IMR-90 (cell line): ENCODE measurements at regions not wholly inside any gene's neighbourhood (a gene's known extent, or its start where the extent isn't known, plus 50 kb on each side); places are given as distances from the start of the nearest gene placed in this dataset.
"Not testable (repeated sequence)": the region's sequence is repeated elsewhere in the genome, so short reads cannot be mapped to it uniquely, and the experiment has no call there.

Experiments
- ATAC-seq: fragments of 200-7000 bp; cut with Tn5 transposase; 2 replicates; pipeline ENCODE4 v1.9.1; 2020; ENCODE audit warnings: low read depth, mild to moderate bottlenecking, moderate library complexity
- BruUV-seq: library from RNA; stranded (reverse); fragments of 400-500 nt; replicated peaks from 2 replicates; lab custom pipeline; 2021; lab: Mats Ljungman, UMichigan
- CTCF ChIA-PET: fragments of 300-600 bp; formaldehyde crosslinking; extraction: SDS; loops from one replicate; lab custom pipeline; 2021; ENCODE audit warnings: antibody characterized with exemption; lab: Yijun Ruan, JAX
- POLR2A ChIA-PET: fragments of 300-600 bp; sonication (Branson Sonifier 250); formaldehyde crosslinking; loops from one replicate; lab custom pipeline; 2022; ENCODE audit warnings: antibody characterized with exemption; ENCODE audit not compliant: unreplicated experiment; lab: Charles Lee
- DNase-seq: peaks from one replicate; pipeline ENCODE4 v3.0.0; 2013
- H2AFZ ChIP-seq: replicated peaks from 2 replicates; pipeline ENCODE3; 2013; ENCODE audit warnings: low read length, mild to moderate bottlenecking; ENCODE audit not compliant: poor library complexity
- H2AK5ac ChIP-seq: 2 replicates; pipeline ENCODE4 v1.6.1; 2013; ENCODE audit warnings: low read depth, low read length, inconsistent platforms
- H2AK9ac ChIP-seq: replicated peaks from 2 replicates; pipeline ENCODE3; 2013; ENCODE audit warnings: mild to moderate bottlenecking, low read depth, low read length, moderate library complexity; ENCODE audit not compliant: poor library complexity
- H2BK120ac ChIP-seq: 2 replicates; pipeline ENCODE4 v1.6.1; 2013; ENCODE audit warnings: low read depth, low read length, inconsistent platforms
- H2BK15ac ChIP-seq: 3 replicates; pipeline ENCODE4 v1.6.1; 2013; ENCODE audit warnings: low read depth, low read length, inconsistent platforms
- H2BK20ac ChIP-seq: 2 replicates; pipeline ENCODE4 v1.6.1; 2013; ENCODE audit warnings: low read depth, mild to moderate bottlenecking, inconsistent platforms, low read length, moderate library complexity
- H2BK5ac ChIP-seq: 2 replicates; pipeline ENCODE4 v1.6.1; 2013; ENCODE audit warnings: mild to moderate bottlenecking, low read depth, low read length, inconsistent platforms; ENCODE audit not compliant: poor library complexity, severe bottlenecking
- H3K14ac ChIP-seq: replicated peaks from 2 replicates; pipeline ENCODE4 v1.6.1; 2013; ENCODE audit warnings: low read depth, low read length, inconsistent platforms
- H3K18ac ChIP-seq: 2 replicates; pipeline ENCODE4 v1.6.1; 2013; ENCODE audit warnings: low read depth, low read length, control low read depth
- H3K23ac ChIP-seq: 2 replicates; pipeline ENCODE4 v1.6.1; 2013; ENCODE audit warnings: low read depth, low read length, inconsistent platforms
- H3K27ac ChIP-seq: 2 replicates; pipeline ENCODE4 v1.5.1; 2013; ENCODE audit warnings: mild to moderate bottlenecking, control low read depth, low read length; ENCODE audit not compliant: insufficient read depth
- H3K27me3 ChIP-seq: 2 replicates; pipeline ENCODE4 v1.6.1; 2013; ENCODE audit warnings: low read length; ENCODE audit not compliant: control insufficient read depth, insufficient read depth
- H3K36me3 ChIP-seq: 2 replicates; pipeline ENCODE4 v1.6.1; 2013; ENCODE audit warnings: low read length, mixed read lengths; ENCODE audit not compliant: control insufficient read depth, insufficient read depth
- H3K4ac ChIP-seq: 2 replicates; pipeline ENCODE4 v1.6.1; 2013; ENCODE audit warnings: low read depth, low read length, inconsistent platforms
- H3K4me1 ChIP-seq: 2 replicates; pipeline ENCODE4 v1.6.1; 2013; ENCODE audit warnings: low read length, mixed read lengths; ENCODE audit not compliant: control insufficient read depth, insufficient read depth
- H3K4me2 ChIP-seq: 2 replicates; pipeline ENCODE4 v1.6.1; 2013; ENCODE audit warnings: low read depth, mild to moderate bottlenecking, control low read depth, low read length, moderate library complexity
- H3K4me3 ChIP-seq: 2 replicates; pipeline ENCODE4 v1.5.1; 2013; ENCODE audit warnings: low read depth, mild to moderate bottlenecking, control low read depth, low read length, moderate library complexity; ENCODE audit not compliant: insufficient read depth
- H3K56ac ChIP-seq: 2 replicates; pipeline ENCODE4 v1.6.1; 2013; ENCODE audit warnings: low read length, inconsistent platforms; ENCODE audit not compliant: insufficient read depth; ENCODE audit errors: extremely low read depth
- H3K79me1 ChIP-seq, 2 experiments: 2 replicates each; pipeline ENCODE4 v1.6.1; 2013; ENCODE audit warnings: low read length in 2 of 2, inconsistent platforms in 1 of 2, low read depth in 1 of 2
- H3K9ac ChIP-seq: 2 replicates; pipeline ENCODE4 v1.6.1; 2013; ENCODE audit warnings: low read depth, low read length, control low read depth
- H3K9me1 ChIP-seq: 2 replicates; pipeline ENCODE4 v1.6.1; 2013; ENCODE audit warnings: low read length, inconsistent platforms; ENCODE audit not compliant: insufficient read depth
- H3K9me3 ChIP-seq: 2 replicates; pipeline ENCODE4 v1.6.1; 2013; ENCODE audit warnings: low read length; ENCODE audit not compliant: control insufficient read depth, insufficient read depth
- H4K20me1 ChIP-seq: 2 replicates; pipeline ENCODE4 v1.6.1; 2013; ENCODE audit warnings: low read length, inconsistent platforms; ENCODE audit not compliant: insufficient read depth
- H4K5ac ChIP-seq: 2 replicates; pipeline ENCODE4 v1.6.1; 2013; ENCODE audit warnings: mild to moderate bottlenecking, low read depth, low read length, control low read depth
- H4K8ac ChIP-seq, 2 experiments: 2 replicates each; pipeline ENCODE4 v1.6.1; 2013; ENCODE audit warnings: low read depth in 2 of 2, low read length in 2 of 2, control low read depth in 1 of 2, inconsistent platforms in 1 of 2
- H4K91ac ChIP-seq: 2 replicates; pipeline ENCODE4 v1.6.1; 2013; ENCODE audit warnings: low read depth, low read length, inconsistent platforms; ENCODE audit not compliant: insufficient read depth
- WGBS, 2 experiments: methylation state at CpG; one replicate each; pipeline versions ENCODE4 v1.1.5 to v1.1.7; 2013; ENCODE audit warnings: missing lambda C conversion rate in 2 of 2; ENCODE audit not compliant: insufficient read length in 1 of 2; ENCODE audit errors: extremely low coverage in 2 of 2; 5-methylcytosine and 5-hydroxymethylcytosine counted together
- dilution Hi-C: fragments of 300-500 bp; cut with HindIII; formaldehyde crosslinking; loops from one replicate; pipeline ENCODE4 v1.14.3; 2018; ENCODE audit warnings: low sequenced_read_pairs; ENCODE audit not compliant: unreplicated experiment
- in situ Hi-C: fragments of 300-500 bp; cut with MboI; formaldehyde crosslinking; loops from 3 replicates; pipeline ENCODE4 v1.14.3; 2019; ENCODE audit warnings: low sequenced_read_pairs, inconsistent platforms, mixed read lengths
- intact Hi-C: fragments of 100-400 bp; cut with micrococcal nuclease; formaldehyde crosslinking; loops from 2 replicates; pipeline ENCODE4 v1.10.0; 2022

GRCh38 chr14:105623178-105623577 is 96.8 kb downstream of the TMEM121 start:
- H3K36me3 ChIP-seq, dilution Hi-C loops, CTCF ChIA-PET, H4K91ac ChIP-seq, ATAC-seq, DNase-seq, H3K4me3 ChIP-seq, intact Hi-C loops, H2BK120ac ChIP-seq, H4K5ac ChIP-seq, POLR2A ChIA-PET, H3K4me1 ChIP-seq, in situ Hi-C loops, H3K79me1 ChIP-seq, H2AK5ac ChIP-seq, H2AFZ ChIP-seq, H4K20me1 ChIP-seq, H3K27me3 ChIP-seq, H3K9me3 ChIP-seq, H3K18ac ChIP-seq, H3K14ac ChIP-seq, H4K8ac ChIP-seq, H3K23ac ChIP-seq, H3K27ac ChIP-seq, H3K56ac ChIP-seq, H3K4me2 ChIP-seq, H3K9me1 ChIP-seq, H2BK20ac ChIP-seq, H3K9ac ChIP-seq, BruUV-seq, H2AK9ac ChIP-seq, H3K4ac ChIP-seq, H2BK15ac ChIP-seq, H2BK5ac ChIP-seq: not testable (repeated sequence)
- no CpG with 5 or more reads among the region's 14 CpGs for WGBS, 2 experiments

GRCh38 chr14:105624346-105624745 is 98.0 kb downstream of the TMEM121 start:
- DNase-seq, H2BK5ac ChIP-seq, H3K27me3 ChIP-seq, H3K4me1 ChIP-seq, H3K36me3 ChIP-seq, H4K8ac ChIP-seq, dilution Hi-C loops, H3K27ac ChIP-seq, H2BK15ac ChIP-seq, BruUV-seq, H2BK120ac ChIP-seq, H2AK5ac ChIP-seq, H3K9me1 ChIP-seq, intact Hi-C loops, H3K4me3 ChIP-seq, H2AFZ ChIP-seq, H2AK9ac ChIP-seq, H3K23ac ChIP-seq, H2BK20ac ChIP-seq, H3K4me2 ChIP-seq, H3K4ac ChIP-seq, ATAC-seq, H3K18ac ChIP-seq, H4K20me1 ChIP-seq, H3K9ac ChIP-seq, H3K14ac ChIP-seq, in situ Hi-C loops, H4K5ac ChIP-seq, H3K56ac ChIP-seq, POLR2A ChIA-PET, H3K79me1 ChIP-seq, H4K91ac ChIP-seq, CTCF ChIA-PET: not testable (repeated sequence)
- peaks cover 10% of the 10 kb centered on the region for H3K9me3 ChIP-seq
- no CpG with 5 or more reads among the region's 22 CpGs for WGBS, 2 experiments
